A673 (cell line): ENCODE measurements at regions not wholly inside any gene's neighbourhood (a gene's known extent, or its start where the extent isn't known, plus 50 kb on each side); places are given as distances from the start of the nearest gene placed in this dataset.

Source experiments
- EZH2 ChIP-seq: fragments of 200-600 bp; sonication (generic); IDR thresholded peaks from 2 replicates; pipeline ENCODE4 v1.6.1; 2017; ENCODE audit warnings: borderline replicate concordance, low read depth, mild to moderate bottlenecking, mixed read lengths, antibody characterized with exemption, low read length; ENCODE audit not compliant: poor library complexity, severe bottlenecking
- TF ChIP-seq, protein P1 (sequence below): fragments of 300-800, 200-600 bp; sonication (generic); conservative IDR thresholded peaks from 2 replicates; pipeline ENCODE4 v1.5.1; 2017; ENCODE audit warnings: low read depth, mild to moderate bottlenecking, antibody characterized with exemption, low read length, moderate library complexity, mixed read lengths

DNA sequence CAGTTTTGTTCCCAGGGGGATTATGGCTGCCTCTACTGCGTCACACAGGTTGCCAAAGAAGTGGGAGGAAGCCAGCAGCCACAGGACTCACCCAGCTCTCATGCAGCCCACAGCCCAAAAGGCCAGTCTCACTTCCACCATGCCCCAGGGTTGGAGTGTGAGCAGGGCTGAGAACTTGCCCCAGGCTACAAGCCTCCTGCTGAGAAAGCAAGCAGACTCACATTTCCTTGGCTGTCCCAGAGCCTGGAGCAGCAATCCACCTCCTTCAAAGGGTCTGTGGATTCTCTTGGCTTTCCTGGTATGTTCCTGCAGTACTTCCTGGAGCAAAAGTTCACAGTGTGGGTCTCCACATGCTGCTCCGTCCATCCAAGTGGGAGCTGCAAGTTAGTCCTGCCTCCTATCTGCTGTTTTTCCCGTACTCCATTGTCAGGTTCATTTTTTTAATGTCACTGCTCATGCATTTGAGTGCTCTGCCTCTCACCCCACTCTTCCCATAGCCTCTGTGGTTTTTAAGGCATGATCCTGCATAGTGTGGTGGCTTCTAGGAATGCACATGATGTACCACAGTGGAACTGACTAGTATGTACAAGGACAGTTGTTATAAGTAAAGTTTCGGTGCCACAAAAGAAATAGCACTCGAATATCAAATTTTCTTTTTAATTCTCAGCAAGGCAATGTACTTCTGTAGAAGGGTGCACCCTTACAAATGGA lies 56.2 kb upstream of the ARHGEF7 start:
- TF ChIP-seq, protein P1, sequence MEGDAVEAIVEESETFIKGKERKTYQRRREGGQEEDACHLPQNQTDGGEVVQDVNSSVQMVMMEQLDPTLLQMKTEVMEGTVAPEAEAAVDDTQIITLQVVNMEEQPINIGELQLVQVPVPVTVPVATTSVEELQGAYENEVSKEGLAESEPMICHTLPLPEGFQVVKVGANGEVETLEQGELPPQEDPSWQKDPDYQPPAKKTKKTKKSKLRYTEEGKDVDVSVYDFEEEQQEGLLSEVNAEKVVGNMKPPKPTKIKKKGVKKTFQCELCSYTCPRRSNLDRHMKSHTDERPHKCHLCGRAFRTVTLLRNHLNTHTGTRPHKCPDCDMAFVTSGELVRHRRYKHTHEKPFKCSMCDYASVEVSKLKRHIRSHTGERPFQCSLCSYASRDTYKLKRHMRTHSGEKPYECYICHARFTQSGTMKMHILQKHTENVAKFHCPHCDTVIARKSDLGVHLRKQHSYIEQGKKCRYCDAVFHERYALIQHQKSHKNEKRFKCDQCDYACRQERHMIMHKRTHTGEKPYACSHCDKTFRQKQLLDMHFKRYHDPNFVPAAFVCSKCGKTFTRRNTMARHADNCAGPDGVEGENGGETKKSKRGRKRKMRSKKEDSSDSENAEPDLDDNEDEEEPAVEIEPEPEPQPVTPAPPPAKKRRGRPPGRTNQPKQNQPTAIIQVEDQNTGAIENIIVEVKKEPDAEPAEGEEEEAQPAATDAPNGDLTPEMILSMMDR, result no peak
- no peak for TF ChIP-seq EZH2
